Right atrium auricular region (tissue), 2 donors: ENCODE measurements at regions not wholly inside any gene's neighbourhood (a gene's known extent, or its start where the extent isn't known, plus 50 kb on each side); places are given as distances from the start of the nearest gene placed in this dataset.

Experiments used
- DNase-seq: peaks from one replicate; pipeline ENCODE4 v3.0.0-alpha.2; 2019; ENCODE audit warnings: low spot score
- H3K27ac ChIP-seq, 2 donors: fragments of 200-600 bp; sonication (generic); 1 replicate in 1 of 2; 2 replicates in 1 of 2; pipeline ENCODE4 v1.5.1; 2016 to 2019
- H3K27me3 ChIP-seq, 2 donors: fragments of 200-600 bp; sonication (generic); one replicate each; pipeline versions ENCODE4 v1.5.1 to v1.6.0; 2017 to 2019
- H3K36me3 ChIP-seq: fragments of 200-600 bp; sonication (generic); one replicate; pipeline ENCODE4 v1.5.1; 2016
- H3K4me1 ChIP-seq, 2 donors: fragments of 200-600 bp; sonication (generic); one replicate each; pipeline versions ENCODE4 v1.5.1 to v1.6.0; 2017 to 2019
- H3K4me3 ChIP-seq, 2 donors: fragments of 200-600 bp; sonication (generic); 1 replicate in 1 of 2; 2 replicates in 1 of 2; pipeline ENCODE4 v1.5.1; 2017 to 2019; ENCODE audit warnings: mild to moderate bottlenecking in 1 of 2, moderate library complexity in 1 of 2
- H3K9me3 ChIP-seq, 2 donors: fragments of 200-600 bp; sonication (generic); one replicate each; pipeline ENCODE4 v1.5.1; 2019
- TF ChIP-seq, protein P1 (sequence below), 2 donors: fragments of 200-600 bp; sonication (generic); IDR thresholded peaks; one replicate each; pipeline ENCODE4 v1.5.1; 2019; ENCODE audit warnings: antibody characterized with exemption in 2 of 2

- H3K4me3 ChIP-seq = no peak overlapping the region
- H3K36me3 ChIP-seq = no peaks in the 10 kb centered on the region
- no peak for DNase-seq
- H3K27me3 ChIP-seq = no peaks in the 10 kb centered on the region
- H3K9me3 ChIP-seq = no peaks in the 10 kb centered on the region
- H3K27ac ChIP-seq = no peak overlapping the region
- no peaks in the 10 kb centered on the region for H3K4me1 ChIP-seq
- TF ChIP-seq, protein P1, sequence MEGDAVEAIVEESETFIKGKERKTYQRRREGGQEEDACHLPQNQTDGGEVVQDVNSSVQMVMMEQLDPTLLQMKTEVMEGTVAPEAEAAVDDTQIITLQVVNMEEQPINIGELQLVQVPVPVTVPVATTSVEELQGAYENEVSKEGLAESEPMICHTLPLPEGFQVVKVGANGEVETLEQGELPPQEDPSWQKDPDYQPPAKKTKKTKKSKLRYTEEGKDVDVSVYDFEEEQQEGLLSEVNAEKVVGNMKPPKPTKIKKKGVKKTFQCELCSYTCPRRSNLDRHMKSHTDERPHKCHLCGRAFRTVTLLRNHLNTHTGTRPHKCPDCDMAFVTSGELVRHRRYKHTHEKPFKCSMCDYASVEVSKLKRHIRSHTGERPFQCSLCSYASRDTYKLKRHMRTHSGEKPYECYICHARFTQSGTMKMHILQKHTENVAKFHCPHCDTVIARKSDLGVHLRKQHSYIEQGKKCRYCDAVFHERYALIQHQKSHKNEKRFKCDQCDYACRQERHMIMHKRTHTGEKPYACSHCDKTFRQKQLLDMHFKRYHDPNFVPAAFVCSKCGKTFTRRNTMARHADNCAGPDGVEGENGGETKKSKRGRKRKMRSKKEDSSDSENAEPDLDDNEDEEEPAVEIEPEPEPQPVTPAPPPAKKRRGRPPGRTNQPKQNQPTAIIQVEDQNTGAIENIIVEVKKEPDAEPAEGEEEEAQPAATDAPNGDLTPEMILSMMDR (IDR thresholded peaks at IDR 0.05) = no peak
Observed at GRCh38 chr4:123308667-123309066, 87.9 kb upstream of the SPRY1 start.

- H3K9me3 ChIP-seq = no peaks in the 10 kb centered on the region
- DNase-seq = no peak
- TF ChIP-seq, protein P1 (IDR thresholded peaks at IDR 0.05) = no peak
Observed at GRCh38 chr4:123312116-123312515, 84.5 kb upstream of the SPRY1 start.

DNA sequence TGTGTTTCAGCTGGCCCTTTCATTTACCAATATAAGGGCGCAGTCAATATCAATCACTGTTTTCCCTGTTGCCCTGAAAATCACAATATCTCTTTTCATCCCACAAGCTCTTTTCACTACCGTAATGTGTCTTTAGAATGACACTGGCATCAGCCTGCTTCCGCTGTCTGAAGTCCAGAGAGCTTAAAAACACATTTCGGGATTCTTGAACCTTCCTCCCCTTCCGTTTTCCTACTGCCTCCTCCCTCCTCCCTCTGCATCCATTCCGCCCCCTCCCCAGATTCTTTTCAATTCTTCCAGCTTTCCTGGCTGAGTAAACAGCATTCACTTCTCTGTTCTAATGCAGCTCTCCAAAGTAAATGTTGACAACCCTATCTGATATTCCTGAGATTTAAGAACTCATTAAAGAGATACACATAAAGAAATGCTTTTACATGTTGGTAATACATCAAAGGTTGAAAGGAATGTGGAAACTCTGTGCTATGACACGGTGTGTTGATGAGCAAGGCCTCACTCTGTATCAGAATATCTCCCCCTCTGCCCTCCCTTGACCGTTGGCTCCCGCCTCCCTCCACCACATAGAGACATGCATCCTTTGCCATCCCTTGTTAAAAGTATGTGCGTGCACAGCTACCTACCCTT, 83.5 kb upstream of the SPRY1 start:
- TF ChIP-seq, protein P1 (IDR thresholded peaks at IDR 0.05) = no peak
- H3K4me1 ChIP-seq = no peaks in the 10 kb centered on the region
- DNase-seq = no peak
- H3K36me3 ChIP-seq = no peaks in the 10 kb centered on the region
- no peak overlapping the region for H3K27ac ChIP-seq
- no peaks in the 10 kb centered on the region for H3K27me3 ChIP-seq
- H3K4me3 ChIP-seq = no peak overlapping the region
- H3K9me3 ChIP-seq = no peaks in the 10 kb centered on the region

More at GRCh38 chr4:123312116-123312515, 84.5 kb upstream of the SPRY1 start:
- Histone ChIP-seq H3K4me1 (no peaks in the 10 kb centered on the region), H3K27me3 (no peaks in the 10 kb centered on the region), H3K36me3 (no peaks in the 10 kb centered on the region), H3K4me3 (no peak overlapping the region), H3K27ac (no peak overlapping the region)

- no peaks in the 10 kb centered on the region for H3K36me3 ChIP-seq
- DNase-seq = no peak
- no peaks in the 10 kb centered on the region for H3K27me3 ChIP-seq
- TF ChIP-seq, protein P1 (IDR thresholded peaks at IDR 0.05) = no peak
- no peaks in the 10 kb centered on the region for H3K4me1 ChIP-seq
- no peak overlapping the region for H3K27ac ChIP-seq
- H3K9me3 ChIP-seq = no peaks in the 10 kb centered on the region
- no peak overlapping the region for H3K4me3 ChIP-seq
Observed at GRCh38 chr4:123315617-123316016, 81.0 kb upstream of the SPRY1 start.

- Histone ChIP-seq H3K27me3 (no peaks in the 10 kb centered on the region), H3K4me3 (no peak overlapping the region), H3K4me1 (no peaks in the 10 kb centered on the region), H3K9me3 (peaks cover 0 to 15% of the 10 kb centered on the region in 2 donors), H3K27ac (no peak overlapping the region), H3K36me3 (no peaks in the 10 kb centered on the region)
- no peak for DNase-seq
- TF ChIP-seq, protein P1 (IDR thresholded peaks at IDR 0.05) = no peak
Observed at GRCh38 chr4:123317211-123317610, 79.4 kb upstream of the SPRY1 start.

GRCh38 chr4:123319639-123320038, 77.0 kb upstream of the SPRY1 start:
- no peak overlapping the region for H3K27ac ChIP-seq
- no peaks in the 10 kb centered on the region for H3K36me3 ChIP-seq
- no peaks in the 10 kb centered on the region for H3K4me1 ChIP-seq
- H3K4me3 ChIP-seq = no peak overlapping the region
- DNase-seq = no peak
- peaks cover 0 to 25% of the 10 kb centered on the region in 2 donors for H3K9me3 ChIP-seq
- TF ChIP-seq, protein P1 (IDR thresholded peaks at IDR 0.05) = no peak
- no peaks in the 10 kb centered on the region for H3K27me3 ChIP-seq
